Esophagus squamous epithelium (tissue), 5 donors: ENCODE measurements at regions not wholly inside any gene's neighbourhood (a gene's known extent, or its start where the extent isn't known, plus 50 kb on each side); places are given as distances from the start of the nearest gene placed in this dataset.

Experiments used
- DNase-seq: peaks from one replicate; lab custom pipeline; 2025; lab: John Stamatoyannopoulos, UW
- H3K27ac ChIP-seq, 4 donors: fragments of 200-600 bp; sonication (generic); one replicate each; pipeline ENCODE4 v1.5.1; 2016 to 2019; ENCODE audit warnings: mild to moderate bottlenecking in 1 of 4
- H3K27me3 ChIP-seq, 4 donors: fragments of 200-600 bp; sonication (generic); 1 replicate in 3 of 4; 2 replicates in 1 of 4; pipeline versions ENCODE4 v1.5.1 to v1.6.0; 2017 to 2021; ENCODE audit warnings: antibody characterized with exemption in 1 of 4
- H3K36me3 ChIP-seq, 3 donors: fragments of 200-600 bp; sonication (generic); one replicate each; pipeline ENCODE4 v1.5.1; 2016 to 2019
- H3K4me1 ChIP-seq, 3 donors: fragments of 200-600 bp; sonication (generic); one replicate each; pipeline ENCODE4 v1.5.1; 2017 to 2019
- H3K4me3 ChIP-seq, 4 donors: fragments of 200-600 bp; sonication (generic); 1 replicate in 3 of 4; 2 replicates in 1 of 4; pipeline ENCODE4 v1.5.1; 2016 to 2019; ENCODE audit warnings: mild to moderate bottlenecking in 2 of 4, moderate library complexity in 1 of 4
- H3K9me3 ChIP-seq, 3 donors: fragments of 200-600 bp; sonication (generic); one replicate each; pipeline ENCODE4 v1.5.1; 2016 to 2019
- CTCF ChIP-seq, 6 experiments: fragments of 450-650 bp in 4 of 6; fragments of 200-600 bp in 2 of 6; sonication (generic) in 2 of 6; IDR thresholded peaks; one replicate each; pipeline ENCODE4 v1.5.1; 2016 to 2019; ENCODE audit warnings: antibody characterized with exemption in 6 of 6, mild to moderate bottlenecking in 4 of 6, moderate library complexity in 4 of 6
- POLR2A ChIP-seq, 4 donors: fragments of 450-650 bp; IDR thresholded peaks; one replicate each; pipeline ENCODE4 v1.6.1; 2017; ENCODE audit warnings: antibody characterized with exemption in 4 of 4, mild to moderate bottlenecking in 4 of 4, moderate library complexity in 3 of 4
- WGBS, 2 donors: methylation state at CpG; one replicate each; pipeline ENCODE4 v1.1.5; 2018; 5-methylcytosine and 5-hydroxymethylcytosine counted together
- intact Hi-C: fragments of 100-400 bp; cut with DNase I; formaldehyde crosslinking; loops from one replicate; pipeline ENCODE4 v1.15.0; 2022
- donor health status: DM: yes; HTN: yes; CAD: no.

- H3K27ac ChIP-seq: no peak overlapping the region
- H3K4me3 ChIP-seq: no peak overlapping the region
- no peaks in the 10 kb centered on the region for H3K9me3 ChIP-seq
- no peaks in the 10 kb centered on the region for H3K36me3 ChIP-seq
- 48 to 52% methylated on average over 5 of the region's 5 CpGs for WGBS, 2 donors
- no peaks in the 10 kb centered on the region for H3K4me1 ChIP-seq
- no peak for DNase-seq
- no peak for TF ChIP-seq CTCF (IDR thresholded peaks at IDR 0.05)
- no peak for TF ChIP-seq POLR2A (IDR thresholded peaks at IDR 0.05)
- H3K27me3 ChIP-seq: no peaks in the 10 kb centered on the region
- intact Hi-C loops: no loop called here
Measured at GRCh38 chr19:28018499-28018898, 1194.5 kb downstream of the UQCRFS1 start.

- no peaks in the 10 kb centered on the region for H3K4me1 ChIP-seq
- WGBS, 2 donors: 72 to 88% methylated on average over 4 to 6 of the region's 8 CpGs
- no peaks in the 10 kb centered on the region for H3K9me3 ChIP-seq
- DNase-seq: no peak
- intact Hi-C loops: no loop called here
- H3K36me3 ChIP-seq: no peaks in the 10 kb centered on the region
- no peak overlapping the region for H3K4me3 ChIP-seq
- TF ChIP-seq POLR2A (IDR thresholded peaks at IDR 0.05) (no peak), CTCF (IDR thresholded peaks at IDR 0.05) (no peak)
- H3K27ac ChIP-seq: no peak overlapping the region
- no peaks in the 10 kb centered on the region for H3K27me3 ChIP-seq
Measured at GRCh38 chr19:28014615-28015405, 1198.1 kb downstream of the UQCRFS1 start.

GRCh38 chr19:28012361-28012760, 1200.6 kb downstream of the UQCRFS1 start:
- WGBS, 2 donors: 54% methylated on average over 3 of the region's 3 CpGs
- no peaks in the 10 kb centered on the region for H3K4me1 ChIP-seq
- H3K9me3 ChIP-seq: no peaks in the 10 kb centered on the region
- no peaks in the 10 kb centered on the region for H3K27me3 ChIP-seq
- H3K36me3 ChIP-seq: no peaks in the 10 kb centered on the region
- intact Hi-C loops: no loop called here
- no peak for DNase-seq
- TF ChIP-seq POLR2A (IDR thresholded peaks at IDR 0.05): no peak
- no peak for TF ChIP-seq CTCF (IDR thresholded peaks at IDR 0.05)
- H3K27ac ChIP-seq: no peak overlapping the region
- no peak overlapping the region for H3K4me3 ChIP-seq

- Histone ChIP-seq H3K4me1 (no peaks in the 10 kb centered on the region), H3K27ac (no peak overlapping the region), H3K36me3 (no peaks in the 10 kb centered on the region), H3K9me3 (no peaks in the 10 kb centered on the region), H3K27me3 (no peaks in the 10 kb centered on the region), H3K4me3 (no peak overlapping the region)
- DNase-seq: no peak
- no peak for TF ChIP-seq POLR2A (IDR thresholded peaks at IDR 0.05)
- no peak for TF ChIP-seq CTCF (IDR thresholded peaks at IDR 0.05)
- WGBS, 2 donors: 59 to 72% methylated on average over 6 of the region's 6 CpGs
- intact Hi-C loops: no loop called here
Measured at GRCh38 chr19:28010656-28011055, 1202.3 kb downstream of the UQCRFS1 start.

GRCh38 chr19:28009696-28010095, 1203.3 kb downstream of the UQCRFS1 start:
- 49 to 59% methylated on average over 4 of the region's 4 CpGs for WGBS, 2 donors
- Histone ChIP-seq H3K4me3 (no peak overlapping the region), H3K27me3 (no peaks in the 10 kb centered on the region), H3K27ac (no peak overlapping the region), H3K36me3 (no peaks in the 10 kb centered on the region), H3K4me1 (no peaks in the 10 kb centered on the region), H3K9me3 (no peaks in the 10 kb centered on the region)
- no peak for TF ChIP-seq CTCF (IDR thresholded peaks at IDR 0.05)
- no peak for TF ChIP-seq POLR2A (IDR thresholded peaks at IDR 0.05)
- no peak for DNase-seq
- intact Hi-C loops: no loop called here
